GM12878 (cell line): ENCODE measurements at regions not wholly inside any gene's neighbourhood (a gene's known extent, or its start where the extent isn't known, plus 50 kb on each side); places are given as distances from the start of the nearest gene placed in this dataset.

Experiments used
- CHD1 ChIP-seq: IDR thresholded peaks from 2 replicates; pipeline ENCODE4 v1.6.1; 2012; ENCODE audit warnings: low read depth, low read length, improper control_type of control experiment
- CTCF ChIP-seq, 3 experiments: IDR thresholded peaks in 2 of 3; conservative IDR thresholded peaks in 1 of 3; 2 replicates each; pipeline ENCODE4 v1.5.1; 2011; ENCODE audit warnings: low read depth in 3 of 3, low read length in 3 of 3, mild to moderate bottlenecking in 3 of 3, control low read depth in 2 of 3, moderate library complexity in 2 of 3, inconsistent platforms in 1 of 3, mixed read lengths in 1 of 3; ENCODE audit not compliant: control insufficient read depth in 2 of 3, insufficient read depth in 1 of 3; ENCODE audit errors: extremely low read depth in 1 of 3
- EZH2 ChIP-seq: IDR thresholded peaks from 2 replicates; pipeline ENCODE4 v1.6.1; 2012; ENCODE audit warnings: low read depth, mild to moderate bottlenecking, control low read depth, inconsistent platforms, low read length, borderline replicate concordance; ENCODE audit not compliant: control insufficient read depth
- POLR2A ChIP-seq: IDR thresholded peaks from 2 replicates; pipeline ENCODE4 v1.6.1; 2011; ENCODE audit warnings: low read depth, mild to moderate bottlenecking, low read length
- ZNF24 ChIP-seq: fragments of 450-650 bp; IDR thresholded peaks from 2 replicates; pipeline ENCODE4 v1.6.1; 2017; ENCODE audit warnings: antibody characterized with exemption, mild to moderate bottlenecking

GRCh38 chr10:20512631-20513030 lies 384.5 kb downstream of the NEBL start:
- TF ChIP-seq POLR2A (no peak), EZH2 (no peak), ZNF24 (no peak), CTCF (IDR thresholded peaks at IDR 0.05 in 2 of 3, conservative IDR thresholded peaks at IDR 0.05 in 1 of 3; ENCODE audit: control insufficient read depth in 2 of 3, extremely low read depth in 1 of 3, insufficient read depth in 1 of 3, low read depth in 3 of 3, low read length in 3 of 3) (no peak), CHD1 (no peak)
